ENCODE measurements at regions not wholly inside any gene's neighbourhood (a gene's known extent, or its start where the extent isn't known, plus 50 kb on each side); places are given as distances from the start of the nearest gene placed in this dataset.

GRCh38 chr6:99808992-99809391 is 185.0 kb downstream of the MCHR2 start:
- DNase-seq = no peak

GRCh38 chr6:99810295-99810694 is 183.7 kb downstream of the MCHR2 start:
- no peak for DNase-seq

- DNase-seq = no peak
Observed at GRCh38 chr6:99810942-99811620, 182.9 kb downstream of the MCHR2 start.

GRCh38 chr6:99811636-99812035 is 182.4 kb downstream of the MCHR2 start:
- DNase-seq = no peak

- no peak for DNase-seq
Observed at GRCh38 chr6:99813565-99813964, 180.5 kb downstream of the MCHR2 start.

- DNase-seq = no peak
Observed at GRCh38 chr6:99814230-99814928, 179.6 kb downstream of the MCHR2 start.

- no peak for DNase-seq
Observed at GRCh38 chr6:99816795-99817194, 177.2 kb downstream of the MCHR2 start.

GRCh38 chr6:99818161-99818560 is 175.9 kb downstream of the MCHR2 start:
- DNase-seq = no peak

- DNase-seq = no peak
Observed at GRCh38 chr6:99819853-99820252, 174.2 kb downstream of the MCHR2 start.

GRCh38 chr6:99821164-99821563 is 172.9 kb downstream of the MCHR2 start:
- DNase-seq = no peak

- peak; percentile 34 for DNase-seq
Observed at GRCh38 chr6:99822741-99823512, 171.1 kb downstream of the MCHR2 start.

GRCh38 chr6:99823513-99824235 is 170.3 kb downstream of the MCHR2 start:
- peak; percentile 15 for DNase-seq

- DNase-seq = no peak
Observed at GRCh38 chr6:99833034-99833433, 161.0 kb downstream of the MCHR2 start.

- no peak for DNase-seq
Observed at GRCh38 chr6:99836471-99836870, 157.6 kb downstream of the MCHR2 start.

GRCh38 chr6:99838607-99839006 is 155.4 kb downstream of the MCHR2 start:
- DNase-seq = no peak

GRCh38 chr6:99841297-99841696 is 152.7 kb downstream of the MCHR2 start:
- DNase-seq = no peak

GRCh38 chr6:99846006-99846405 is 148.0 kb downstream of the MCHR2 start:
- no peak for DNase-seq

- DNase-seq = no peak
Observed at GRCh38 chr6:99850841-99851240, 143.2 kb downstream of the MCHR2 start.

- no peak for DNase-seq
Observed at GRCh38 chr6:99852031-99852430, 142.0 kb downstream of the MCHR2 start.

GRCh38 chr6:99867026-99867425 is 127.0 kb downstream of the MCHR2 start:
- no peak for DNase-seq

GRCh38 chr6:99868074-99868702 is 125.8 kb downstream of the MCHR2 start:
- peak; percentile 65 for DNase-seq

All from CD4-positive, alpha-beta T cell treated with Interleukin-10 for 1 hour (primary cell).